H1 (cell line): ENCODE measurements at regions not wholly inside any gene's neighbourhood (a gene's known extent, or its start where the extent isn't known, plus 50 kb on each side); places are given as distances from the start of the nearest gene placed in this dataset.

ENCODE experiments used
- CTCF ChIA-PET: fragments of 300-600 bp; sonication (Branson Sonifier 250); formaldehyde crosslinking; loops from one replicate; lab custom pipeline; 2021; ENCODE audit not compliant: partially characterized antibody; lab: Charles Lee
- POLR2A ChIA-PET: fragments of 300-600 bp; sonication (Branson Sonifier 250); formaldehyde crosslinking; loops from one replicate; lab custom pipeline; 2021; ENCODE audit warnings: inconsistent platforms; ENCODE audit not compliant: partially characterized antibody; lab: Charles Lee
- DNase-seq, 2 experiments: peaks; one replicate each; pipeline versions ENCODE4 v3.0.0 to v3.0.0-alpha.2; 2010 to 2022; ENCODE audit warnings: low spot score in 2 of 2, low read depth in 1 of 2, mixed read lengths in 1 of 2
- FAIRE-seq: peaks from 2 replicates; lab custom pipeline; 2011; peaks lifted over from hg19 to GRCh38; lab: Jason Lieb, UNC
- H2AFZ ChIP-seq: 2 replicates; pipeline ENCODE4 v1.8.1; 2012; ENCODE audit warnings: low read length, inconsistent platforms
- H2AK5ac ChIP-seq: 2 replicates; pipeline ENCODE4 v1.6.1; 2013; ENCODE audit warnings: low read depth, low read length
- H2BK120ac ChIP-seq: replicated peaks from 2 replicates; pipeline ENCODE3; 2013; ENCODE audit warnings: low read depth, low read length, inconsistent platforms
- H2BK12ac ChIP-seq: 2 replicates; pipeline ENCODE4 v1.6.1; 2013; ENCODE audit warnings: low read depth, low read length
- H2BK15ac ChIP-seq: 2 replicates; pipeline ENCODE4 v1.6.1; 2013; ENCODE audit warnings: low read length
- H2BK20ac ChIP-seq: 2 replicates; pipeline ENCODE4 v1.6.1; 2013; ENCODE audit warnings: low read length
- H2BK5ac ChIP-seq: 2 replicates; pipeline ENCODE4 v1.6.1; 2013; ENCODE audit warnings: low read depth, low read length
- H3K14ac ChIP-seq: 2 replicates; pipeline ENCODE4 v1.6.1; 2013; ENCODE audit warnings: inconsistent platforms; ENCODE audit not compliant: insufficient read length
- H3K18ac ChIP-seq: 2 replicates; pipeline ENCODE4 v1.6.1; 2013; ENCODE audit warnings: low read length; ENCODE audit errors: extremely low read depth
- H3K23ac ChIP-seq: 2 replicates; pipeline ENCODE4 v1.6.1; 2013; ENCODE audit warnings: inconsistent platforms; ENCODE audit not compliant: insufficient read length
- H3K23me2 ChIP-seq: 2 replicates; pipeline ENCODE4 v1.6.1; 2013; ENCODE audit warnings: low read depth, low read length
- H3K27ac ChIP-seq: 2 replicates; pipeline ENCODE4 v1.6.1; 2011; ENCODE audit warnings: low read depth, low read length, inconsistent platforms
- H3K27me3 ChIP-seq, 4 experiments: replicated peaks in 1 of 4; 1 replicate in 1 of 4; 2 replicates in 3 of 4; pipeline versions ENCODE4 v1.6.1 to v1.8.1; 2011 to 2013; ENCODE audit warnings: low read length in 3 of 4, mild to moderate bottlenecking in 3 of 4, inconsistent platforms in 2 of 4, mixed read lengths in 2 of 4, moderate library complexity in 1 of 4; ENCODE audit not compliant: control insufficient read depth in 3 of 4, insufficient read depth in 3 of 4; ENCODE audit errors: extremely low read depth in 1 of 4
- H3K36me3 ChIP-seq, 4 experiments: 2 replicates each; pipeline versions ENCODE4 v1.6.1 to v1.8.1; 2011 to 2013; ENCODE audit warnings: mild to moderate bottlenecking in 4 of 4, low read length in 3 of 4, moderate library complexity in 2 of 4, control low read depth in 1 of 4, inconsistent platforms in 1 of 4; ENCODE audit not compliant: insufficient read depth in 4 of 4, control insufficient read depth in 2 of 4
- H3K4ac ChIP-seq: replicated peaks from 2 replicates; pipeline ENCODE3; 2013; ENCODE audit warnings: low read length, low read depth, mixed read lengths, inconsistent platforms; ENCODE audit not compliant: insufficient read length
- H3K4me1 ChIP-seq, 4 experiments: replicated peaks in 1 of 4; 1 replicate in 1 of 4; 2 replicates in 3 of 4; pipeline versions ENCODE4 v1.6.1 to v1.8.1; 2011 to 2013; ENCODE audit warnings: low read length in 3 of 4, inconsistent platforms in 2 of 4, mixed read lengths in 1 of 4; ENCODE audit not compliant: insufficient read depth in 4 of 4, control insufficient read depth in 3 of 4
- H3K4me2 ChIP-seq, 2 experiments: 2 replicates each; pipeline versions ENCODE4 v1.6.1 to v1.8.1; 2011 to 2013; ENCODE audit warnings: low read depth in 2 of 2, low read length in 2 of 2, control low read depth in 1 of 2, inconsistent platforms in 1 of 2, mild to moderate bottlenecking in 1 of 2; ENCODE audit not compliant: insufficient read depth in 1 of 2
- H3K4me3 ChIP-seq, 4 experiments: fragments of 200-600, 300-600 bp in 1 of 4; sonication (generic), shearing (Covaris generic), sonication (Bioruptor Twin) in 1 of 4; 2 replicates each; pipeline versions ENCODE4 v1.5.1 to v1.8.1; 2011 to 2016; ENCODE audit warnings: low read length in 4 of 4, low read depth in 3 of 4, control low read depth in 2 of 4, inconsistent platforms in 2 of 4, mild to moderate bottlenecking in 2 of 4, mixed read lengths in 1 of 4, moderate library complexity in 1 of 4; ENCODE audit not compliant: insufficient read depth in 2 of 4; ENCODE audit errors: extremely low read depth in 1 of 4
- H3K56ac ChIP-seq: replicated peaks from 2 replicates; pipeline ENCODE3; 2013; ENCODE audit warnings: low read depth, mild to moderate bottlenecking, mixed read lengths, low read length, inconsistent platforms; ENCODE audit not compliant: insufficient read length
- H3K79me1 ChIP-seq: 2 replicates; pipeline ENCODE4 v1.6.1; 2013; ENCODE audit warnings: low read depth, low read length, control low read depth
- H3K79me2 ChIP-seq, 2 experiments: 2 replicates each; pipeline versions ENCODE4 v1.6.1 to v1.8.1; 2012 to 2013; ENCODE audit warnings: low read length in 2 of 2, mild to moderate bottlenecking in 2 of 2, inconsistent platforms in 1 of 2; ENCODE audit not compliant: insufficient read depth in 2 of 2, control insufficient read depth in 1 of 2
- H3K9ac ChIP-seq, 4 experiments: replicated peaks in 1 of 4; 1 replicate in 1 of 4; 2 replicates in 3 of 4; pipeline versions ENCODE4 v1.6.1 to v1.8.1; 2011 to 2013; ENCODE audit warnings: low read depth in 3 of 4, low read length in 3 of 4, control low read depth in 2 of 4, mild to moderate bottlenecking in 2 of 4, moderate library complexity in 2 of 4, inconsistent platforms in 1 of 4; ENCODE audit errors: extremely low read depth in 1 of 4
- H3K9me3 ChIP-seq, 2 experiments: 2 replicates each; pipeline versions ENCODE4 v1.6.1 to v1.8.1; 2012 to 2013; ENCODE audit warnings: mild to moderate bottlenecking in 2 of 2, moderate library complexity in 2 of 2, control low read depth in 1 of 2, inconsistent platforms in 1 of 2, low read depth in 1 of 2, low read length in 1 of 2, mixed read lengths in 1 of 2; ENCODE audit not compliant: insufficient read depth in 2 of 2
- H4K20me1 ChIP-seq, 2 experiments: replicated peaks in 1 of 2; 2 replicates each; pipeline versions ENCODE3 to v1.8.1; 2011 to 2013; ENCODE audit warnings: inconsistent platforms in 2 of 2, low read length in 2 of 2, mild to moderate bottlenecking in 1 of 2; ENCODE audit not compliant: insufficient read depth in 2 of 2, control insufficient read depth in 1 of 2
- H4K5ac ChIP-seq: 2 replicates; pipeline ENCODE4 v1.6.1; 2013; ENCODE audit warnings: low read length, low read depth, mixed read lengths, inconsistent platforms; ENCODE audit not compliant: insufficient read length
- H4K8ac ChIP-seq: 2 replicates; pipeline ENCODE4 v1.8.0; 2013; ENCODE audit warnings: mild to moderate bottlenecking, moderate library complexity, low read length, inconsistent platforms; ENCODE audit not compliant: insufficient read depth; ENCODE audit errors: extremely low read depth
- H4K91ac ChIP-seq: replicated peaks from 2 replicates; pipeline ENCODE3; 2013; ENCODE audit warnings: low read length, mixed read lengths, inconsistent platforms; ENCODE audit not compliant: insufficient read length
- CBX8 ChIP-seq: fragments of 300-800, 300-1000 bp; sonication (generic); IDR thresholded peaks from 2 replicates; pipeline ENCODE4 v1.7.1; 2016; ENCODE audit warnings: low read depth, low read length, borderline replicate concordance
- TAF1 ChIP-seq: IDR thresholded peaks from 2 replicates; pipeline ENCODE4 v1.6.1; 2011; ENCODE audit warnings: mild to moderate bottlenecking, low read depth, low read length
- TBP ChIP-seq: IDR thresholded peaks from 2 replicates; pipeline ENCODE4 v1.6.1; 2011; ENCODE audit warnings: low read depth, low read length, improper control_type of control experiment
- WGBS, 2 experiments: shearing (Covaris generic) in 1 of 2; methylation state at CpG; one replicate each; pipeline versions ENCODE4 v1.1.6 to v1.1.7; 2013 to 2015; ENCODE audit warnings: low lambda C conversion rate in 2 of 2, mixed read lengths in 2 of 2, inconsistent platforms in 1 of 2, low coverage in 1 of 2, missing lambda C conversion rate in 1 of 2; ENCODE audit not compliant: insufficient replicate concordance in 2 of 2, insufficient coverage in 1 of 2, insufficient read length in 1 of 2; ENCODE audit errors: extremely low coverage in 1 of 2, missing lambda C conversion rate in 1 of 2; 5-methylcytosine and 5-hydroxymethylcytosine counted together

- Histone ChIP-seq H3K79me2 (no peaks in the 10 kb centered on the region), H3K27ac (no peak overlapping the region), H4K91ac (no peak overlapping the region), H3K56ac (no peak overlapping the region), H3K14ac (no peak overlapping the region), H2AK5ac (no peak overlapping the region), H3K4me3 (no peak overlapping the region), H3K4me1 (0 out of 7 replicates have a peak, but pooled peaks cover 0 to 3% (median 0%) of the 10 kb centered on the region in 4 experiments), H3K36me3 (no peaks in the 10 kb centered on the region), H2AFZ (no peak overlapping the region), H4K5ac (no peak overlapping the region), H3K9ac (no peak overlapping the region), H3K79me1 (no peaks in the 10 kb centered on the region), H2BK20ac (no peak overlapping the region), H3K23ac (no peak overlapping the region), H2BK12ac (no peak overlapping the region), H3K4ac (no peak overlapping the region), H3K23me2 (no peaks in the 10 kb centered on the region; the same call in 1 of the 2 replicates), H2BK120ac (no peak overlapping the region), H3K9me3 (no peaks in the 10 kb centered on the region), H4K20me1 (no peaks in the 10 kb centered on the region), H3K18ac (no peak overlapping the region), H3K27me3 (no peaks in the 10 kb centered on the region), H3K4me2 (no peak overlapping the region), H2BK5ac (no peak overlapping the region), H4K8ac (no peak overlapping the region), H2BK15ac (no peak overlapping the region)
- no peak for FAIRE-seq
- ChIA-PET CTCF (interaction anchor here (0.6 kb wide), 1 partner anchor 421 kb away, joined by 3 read pairs; no protein-coding TSS in a partner anchor), POLR2A (no interaction called here)
- no peak for DNase-seq
- 90% methylated on average over 5 of the region's 5 CpGs; no CpG with 5 or more reads in 1 of the 2 experiments for WGBS, 2 experiments
- TF ChIP-seq CBX8 (no peak), TBP (no peak), TAF1 (no peak)
These were observed 176.5 kb downstream of the COL12A1 start for GRCh38 chr6:75029333-75029732.
